ENCODE measurements at regions not wholly inside any gene's neighbourhood (a gene's known extent, or its start where the extent isn't known, plus 50 kb on each side); places are given as distances from the start of the nearest gene placed in this dataset.

DNA sequence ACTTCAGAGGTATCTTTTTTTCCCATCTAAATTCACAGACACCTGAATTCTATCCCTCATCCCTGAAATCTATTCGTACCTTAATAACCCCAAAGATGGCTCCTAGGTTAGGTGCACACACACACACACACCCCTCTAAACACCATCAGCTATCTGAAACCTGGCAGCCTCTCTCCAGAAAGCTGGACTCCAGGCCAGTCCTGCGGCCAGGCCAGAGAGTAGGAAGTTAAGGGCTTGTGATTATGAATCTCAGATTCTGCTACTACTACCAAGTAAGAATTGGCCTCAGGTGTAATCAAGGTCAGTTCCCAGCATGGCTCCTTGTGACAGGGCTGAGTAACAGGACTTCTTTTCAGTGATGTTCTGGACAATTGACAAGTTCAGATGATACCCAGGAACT lies 244.2 kb upstream of the SERP2 start:
- DNase-seq (ENCODE audit: extremely low spot score) = no peak
- ChIA-PET POLR2A (no interaction called here), CTCF (no interaction called here)
- TF ChIP-seq, protein P1, sequence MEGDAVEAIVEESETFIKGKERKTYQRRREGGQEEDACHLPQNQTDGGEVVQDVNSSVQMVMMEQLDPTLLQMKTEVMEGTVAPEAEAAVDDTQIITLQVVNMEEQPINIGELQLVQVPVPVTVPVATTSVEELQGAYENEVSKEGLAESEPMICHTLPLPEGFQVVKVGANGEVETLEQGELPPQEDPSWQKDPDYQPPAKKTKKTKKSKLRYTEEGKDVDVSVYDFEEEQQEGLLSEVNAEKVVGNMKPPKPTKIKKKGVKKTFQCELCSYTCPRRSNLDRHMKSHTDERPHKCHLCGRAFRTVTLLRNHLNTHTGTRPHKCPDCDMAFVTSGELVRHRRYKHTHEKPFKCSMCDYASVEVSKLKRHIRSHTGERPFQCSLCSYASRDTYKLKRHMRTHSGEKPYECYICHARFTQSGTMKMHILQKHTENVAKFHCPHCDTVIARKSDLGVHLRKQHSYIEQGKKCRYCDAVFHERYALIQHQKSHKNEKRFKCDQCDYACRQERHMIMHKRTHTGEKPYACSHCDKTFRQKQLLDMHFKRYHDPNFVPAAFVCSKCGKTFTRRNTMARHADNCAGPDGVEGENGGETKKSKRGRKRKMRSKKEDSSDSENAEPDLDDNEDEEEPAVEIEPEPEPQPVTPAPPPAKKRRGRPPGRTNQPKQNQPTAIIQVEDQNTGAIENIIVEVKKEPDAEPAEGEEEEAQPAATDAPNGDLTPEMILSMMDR (IDR thresholded peaks at IDR 0.05; ENCODE audit: control extremely low read depth, extremely low read depth, low read depth, missing control alignments) = no peak

DNA sequence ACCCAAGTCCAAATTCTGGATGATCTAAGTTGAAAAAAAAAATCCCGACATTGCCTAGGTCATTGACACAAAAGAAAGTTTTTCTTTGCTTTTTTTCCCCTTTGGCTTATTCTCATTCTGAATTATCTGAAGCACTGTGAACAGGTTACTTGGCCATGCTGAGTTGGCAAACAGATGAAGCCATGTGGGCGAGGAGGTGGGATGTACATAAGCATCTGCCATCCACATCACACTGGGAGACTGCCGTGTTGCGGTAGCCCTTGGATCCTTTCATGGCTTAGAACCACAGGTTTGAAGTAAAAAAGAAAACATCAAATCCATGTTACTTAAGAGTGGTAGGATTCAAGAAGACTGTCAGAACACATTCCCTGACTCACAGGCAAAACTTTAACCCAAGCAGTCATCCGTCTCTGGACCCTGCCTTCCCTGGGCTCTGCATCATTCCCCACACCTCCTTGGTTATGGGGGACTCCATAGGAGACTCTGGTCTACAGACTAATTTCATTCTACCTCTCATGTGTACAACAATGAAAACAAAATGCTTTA lies 242.5 kb upstream of the SERP2 start:
- no peak for DNase-seq (ENCODE audit: extremely low spot score)
- ChIA-PET POLR2A (no interaction called here), CTCF (no interaction called here)
- TF ChIP-seq, protein P1 (IDR thresholded peaks at IDR 0.05; ENCODE audit: control extremely low read depth, extremely low read depth, low read depth, missing control alignments) = no peak

DNA sequence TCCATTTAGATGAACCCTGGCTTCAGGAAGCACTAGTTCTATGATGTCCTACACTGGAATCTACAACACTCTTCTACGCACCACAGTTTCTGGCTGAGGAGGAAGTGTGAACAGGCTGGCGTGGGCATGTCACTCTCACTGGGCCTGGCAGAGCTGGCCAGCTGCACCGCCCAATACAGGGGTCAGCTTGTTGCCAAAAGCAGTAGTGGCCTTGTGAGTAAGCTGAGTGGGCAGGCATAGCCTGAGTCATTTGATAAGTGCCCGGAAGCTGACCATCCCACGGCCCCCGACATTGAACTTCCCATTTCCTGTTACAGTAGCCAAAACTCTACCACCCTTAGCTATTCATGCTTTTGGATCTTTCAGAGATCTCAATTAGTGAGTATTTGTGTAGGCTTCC lies 240.9 kb upstream of the SERP2 start:
- POLR2A ChIA-PET = no interaction called here
- no peak for DNase-seq (ENCODE audit: extremely low spot score)

DNA sequence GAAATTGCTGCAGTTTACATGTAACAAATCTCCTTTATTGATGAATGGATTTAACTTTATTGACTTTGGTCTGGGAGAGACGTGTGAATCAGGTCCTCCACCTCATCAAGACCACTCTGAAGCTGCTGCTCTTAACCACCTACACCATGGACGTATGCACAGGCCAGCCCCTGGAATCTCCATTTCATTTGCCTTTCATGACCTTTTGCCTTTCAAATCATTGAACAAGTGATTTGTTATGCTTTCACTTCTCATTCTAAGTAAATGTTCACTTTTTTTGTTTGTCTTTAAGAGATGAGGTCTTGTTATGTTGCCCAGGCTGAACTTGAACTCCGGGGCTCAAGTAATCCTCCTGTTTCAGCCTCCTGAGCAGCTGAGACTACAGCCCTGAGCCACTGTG lies 240.0 kb upstream of the SERP2 start:
- ChIA-PET POLR2A (no interaction called here), CTCF (no interaction called here)
- DNase-seq (ENCODE audit: extremely low spot score) = no peak
- TF ChIP-seq, protein P1 (IDR thresholded peaks at IDR 0.05; ENCODE audit: control extremely low read depth, extremely low read depth, low read depth, missing control alignments) = no peak

More for the DNA sequence above, 240.9 kb upstream of the SERP2 start:
- CTCF ChIA-PET = interaction anchor here (1.0 kb wide), 2 partner anchors 8 to 15 kb away, joined by 3 read pairs; no protein-coding TSS in a partner anchor
- TF ChIP-seq, protein P1 (IDR thresholded peaks at IDR 0.05; ENCODE audit: control extremely low read depth, extremely low read depth, low read depth, missing control alignments) = no peak

DNA sequence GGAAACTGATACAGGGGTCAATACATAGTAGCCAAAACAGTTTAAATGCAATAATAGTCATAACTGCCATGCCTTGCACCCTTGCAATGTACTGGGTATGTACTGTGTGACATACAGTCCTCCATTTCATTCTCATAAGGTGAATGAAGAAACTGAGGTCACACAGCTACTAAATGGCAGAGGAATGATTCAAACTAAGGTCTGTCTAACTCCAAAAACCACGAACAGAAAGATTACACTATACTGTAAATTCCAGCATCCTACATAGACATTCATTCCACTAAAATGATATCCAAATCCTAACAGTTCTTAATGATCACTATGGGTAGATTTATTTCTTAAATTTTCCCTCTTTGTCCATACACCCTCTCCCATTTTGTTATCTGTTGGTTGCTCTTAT lies 238.1 kb upstream of the SERP2 start:
- POLR2A ChIA-PET = no interaction called here
- TF ChIP-seq, protein P1 (IDR thresholded peaks at IDR 0.05; ENCODE audit: control extremely low read depth, extremely low read depth, low read depth, missing control alignments) = no peak
- CTCF ChIA-PET = no interaction called here
- DNase-seq (ENCODE audit: extremely low spot score) = no peak

DNA sequence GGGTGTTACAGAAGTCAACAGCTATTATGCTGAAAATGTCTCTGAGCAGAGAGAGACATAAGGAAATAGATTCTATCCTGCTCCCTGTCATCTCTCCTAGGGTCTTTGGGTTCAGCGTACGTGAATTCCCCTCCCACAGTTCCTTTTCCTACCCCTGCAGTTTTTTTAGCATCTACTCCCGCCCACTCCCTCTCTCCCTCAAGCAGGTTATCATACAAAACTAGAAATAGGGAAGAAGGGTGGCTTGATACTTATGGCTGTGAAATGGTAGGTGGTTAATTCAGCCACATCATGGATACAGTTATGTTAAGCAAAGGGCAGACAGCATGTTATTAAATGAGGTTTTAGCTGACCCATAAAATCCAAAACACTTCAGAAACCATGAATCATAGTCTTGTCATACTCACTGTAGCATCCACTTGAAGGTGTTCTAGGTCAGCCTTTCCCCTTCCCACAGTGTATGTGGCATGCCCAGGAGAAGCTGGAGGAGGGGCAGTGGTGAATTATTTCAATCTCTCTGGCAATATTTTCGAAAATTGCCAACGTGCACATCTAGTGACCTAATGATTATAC lies 236.8 kb upstream of the SERP2 start:
- ChIA-PET CTCF (no interaction called here), POLR2A (no interaction called here)
- no peak for DNase-seq (ENCODE audit: extremely low spot score)
- TF ChIP-seq, protein P1 (IDR thresholded peaks at IDR 0.05; ENCODE audit: control extremely low read depth, extremely low read depth, low read depth, missing control alignments) = no peak

Data from GM10248 (cell line).